ENCODE measurements at regions not wholly inside any gene's neighbourhood (a gene's known extent, or its start where the extent isn't known, plus 50 kb on each side); places are given as distances from the start of the nearest gene placed in this dataset.
"Not testable (repeated sequence)": the region's sequence is repeated elsewhere in the genome, so short reads cannot be mapped to it uniquely, and the experiment has no call there.

DNA sequence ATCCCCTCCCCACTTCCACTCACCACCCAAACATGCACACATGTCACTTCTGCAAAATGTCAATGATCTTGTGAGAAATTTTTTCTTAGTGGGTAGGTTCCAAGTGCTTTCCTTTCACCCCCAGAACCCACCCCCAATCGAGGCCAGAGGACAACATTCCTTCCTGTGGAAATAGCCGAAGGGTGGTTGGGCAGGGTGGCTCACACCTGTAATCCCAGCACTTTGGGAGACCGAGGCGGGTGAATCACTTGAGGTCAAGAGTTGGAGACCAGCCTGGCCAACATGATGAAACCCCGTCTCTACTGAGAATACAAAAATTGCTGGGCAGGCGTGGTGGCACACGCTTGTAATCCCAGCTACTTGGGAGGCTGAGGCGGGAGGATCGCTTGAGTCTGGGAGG is 208.7 kb downstream of the RAB11FIP4 start:
- not testable (repeated sequence) for TF ChIP-seq POLR2AphosphoS5 (IDR thresholded peaks at IDR 0.05); POLR2A (IDR thresholded peaks at IDR 0.05); EP300 (IDR thresholded peaks at IDR 0.05; ENCODE audit: low read depth)
- TF ChIP-seq, protein P1, sequence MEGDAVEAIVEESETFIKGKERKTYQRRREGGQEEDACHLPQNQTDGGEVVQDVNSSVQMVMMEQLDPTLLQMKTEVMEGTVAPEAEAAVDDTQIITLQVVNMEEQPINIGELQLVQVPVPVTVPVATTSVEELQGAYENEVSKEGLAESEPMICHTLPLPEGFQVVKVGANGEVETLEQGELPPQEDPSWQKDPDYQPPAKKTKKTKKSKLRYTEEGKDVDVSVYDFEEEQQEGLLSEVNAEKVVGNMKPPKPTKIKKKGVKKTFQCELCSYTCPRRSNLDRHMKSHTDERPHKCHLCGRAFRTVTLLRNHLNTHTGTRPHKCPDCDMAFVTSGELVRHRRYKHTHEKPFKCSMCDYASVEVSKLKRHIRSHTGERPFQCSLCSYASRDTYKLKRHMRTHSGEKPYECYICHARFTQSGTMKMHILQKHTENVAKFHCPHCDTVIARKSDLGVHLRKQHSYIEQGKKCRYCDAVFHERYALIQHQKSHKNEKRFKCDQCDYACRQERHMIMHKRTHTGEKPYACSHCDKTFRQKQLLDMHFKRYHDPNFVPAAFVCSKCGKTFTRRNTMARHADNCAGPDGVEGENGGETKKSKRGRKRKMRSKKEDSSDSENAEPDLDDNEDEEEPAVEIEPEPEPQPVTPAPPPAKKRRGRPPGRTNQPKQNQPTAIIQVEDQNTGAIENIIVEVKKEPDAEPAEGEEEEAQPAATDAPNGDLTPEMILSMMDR (IDR thresholded peaks at IDR 0.05): not testable (repeated sequence)
